Neural cell (in vitro differentiated cells): ENCODE measurements at regions not wholly inside any gene's neighbourhood (a gene's known extent, or its start where the extent isn't known, plus 50 kb on each side); places are given as distances from the start of the nearest gene placed in this dataset.

Experiments
- EP300 ChIP-seq: fragments of 450-650 bp; conservative IDR thresholded peaks from 2 replicates; pipeline ENCODE4 v1.6.1; 2014; ENCODE audit warnings: antibody characterized with exemption, mild to moderate bottlenecking, moderate library complexity; ENCODE audit not compliant: poor library complexity, severe bottlenecking
- EZH2 ChIP-seq: fragments of 200-600, 300-800 bp; shearing (Covaris generic), sonication (generic); IDR thresholded peaks from 2 replicates; pipeline ENCODE4 v1.6.1; 2014; ENCODE audit warnings: antibody characterized with exemption, low read length, borderline replicate concordance, mild to moderate bottlenecking; ENCODE audit not compliant: insufficient read depth, poor library complexity, severe bottlenecking
- RAD21 ChIP-seq: fragments of 450-650 bp; conservative IDR thresholded peaks from 2 replicates; pipeline ENCODE4 v1.6.1; 2014; ENCODE audit warnings: antibody characterized with exemption, mild to moderate bottlenecking, moderate library complexity
- SMC3 ChIP-seq: fragments of 450-650 bp; conservative IDR thresholded peaks from 2 replicates; pipeline ENCODE4 v1.6.1; 2014; ENCODE audit warnings: antibody characterized with exemption, mild to moderate bottlenecking, moderate library complexity; ENCODE audit not compliant: poor library complexity
- TAF1 ChIP-seq: IDR thresholded peaks from 2 replicates; pipeline ENCODE4 v1.6.1; 2012; ENCODE audit warnings: low read depth
- TF ChIP-seq, protein P1 (sequence below): fragments of 450-650 bp; IDR thresholded peaks from 2 replicates; pipeline ENCODE4 v1.5.1; 2014; ENCODE audit warnings: antibody characterized with exemption, mild to moderate bottlenecking, moderate library complexity; ENCODE audit not compliant: poor library complexity, severe bottlenecking
- TF ChIP-seq, protein P2 (sequence below): IDR thresholded peaks from 2 replicates; pipeline ENCODE4 v1.6.1; 2012; ENCODE audit warnings: borderline replicate concordance

DNA sequence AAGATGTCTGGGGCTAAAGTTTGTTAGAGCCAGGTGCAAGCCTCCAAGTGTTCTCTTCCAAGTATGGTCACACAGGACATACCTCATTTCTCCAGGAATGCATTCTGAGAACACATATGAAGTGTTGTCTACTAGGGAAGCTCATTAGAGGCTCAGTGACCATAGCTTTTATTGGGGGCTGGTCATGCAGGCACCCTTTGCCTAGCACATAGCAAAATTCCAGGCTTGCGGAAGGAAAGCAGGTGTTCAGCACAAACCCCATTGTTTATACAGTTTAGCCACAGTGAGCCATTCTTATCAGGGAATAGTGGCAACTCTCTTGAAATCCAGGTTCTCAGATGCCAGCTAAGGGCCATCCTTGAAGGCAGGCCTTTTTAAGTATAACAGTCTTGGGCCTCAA, 112.1 kb upstream of the XIST start:
- TF ChIP-seq, protein P1, sequence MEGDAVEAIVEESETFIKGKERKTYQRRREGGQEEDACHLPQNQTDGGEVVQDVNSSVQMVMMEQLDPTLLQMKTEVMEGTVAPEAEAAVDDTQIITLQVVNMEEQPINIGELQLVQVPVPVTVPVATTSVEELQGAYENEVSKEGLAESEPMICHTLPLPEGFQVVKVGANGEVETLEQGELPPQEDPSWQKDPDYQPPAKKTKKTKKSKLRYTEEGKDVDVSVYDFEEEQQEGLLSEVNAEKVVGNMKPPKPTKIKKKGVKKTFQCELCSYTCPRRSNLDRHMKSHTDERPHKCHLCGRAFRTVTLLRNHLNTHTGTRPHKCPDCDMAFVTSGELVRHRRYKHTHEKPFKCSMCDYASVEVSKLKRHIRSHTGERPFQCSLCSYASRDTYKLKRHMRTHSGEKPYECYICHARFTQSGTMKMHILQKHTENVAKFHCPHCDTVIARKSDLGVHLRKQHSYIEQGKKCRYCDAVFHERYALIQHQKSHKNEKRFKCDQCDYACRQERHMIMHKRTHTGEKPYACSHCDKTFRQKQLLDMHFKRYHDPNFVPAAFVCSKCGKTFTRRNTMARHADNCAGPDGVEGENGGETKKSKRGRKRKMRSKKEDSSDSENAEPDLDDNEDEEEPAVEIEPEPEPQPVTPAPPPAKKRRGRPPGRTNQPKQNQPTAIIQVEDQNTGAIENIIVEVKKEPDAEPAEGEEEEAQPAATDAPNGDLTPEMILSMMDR, result no peak
- TF ChIP-seq SMC3, result no peak
- TF ChIP-seq, protein P2, sequence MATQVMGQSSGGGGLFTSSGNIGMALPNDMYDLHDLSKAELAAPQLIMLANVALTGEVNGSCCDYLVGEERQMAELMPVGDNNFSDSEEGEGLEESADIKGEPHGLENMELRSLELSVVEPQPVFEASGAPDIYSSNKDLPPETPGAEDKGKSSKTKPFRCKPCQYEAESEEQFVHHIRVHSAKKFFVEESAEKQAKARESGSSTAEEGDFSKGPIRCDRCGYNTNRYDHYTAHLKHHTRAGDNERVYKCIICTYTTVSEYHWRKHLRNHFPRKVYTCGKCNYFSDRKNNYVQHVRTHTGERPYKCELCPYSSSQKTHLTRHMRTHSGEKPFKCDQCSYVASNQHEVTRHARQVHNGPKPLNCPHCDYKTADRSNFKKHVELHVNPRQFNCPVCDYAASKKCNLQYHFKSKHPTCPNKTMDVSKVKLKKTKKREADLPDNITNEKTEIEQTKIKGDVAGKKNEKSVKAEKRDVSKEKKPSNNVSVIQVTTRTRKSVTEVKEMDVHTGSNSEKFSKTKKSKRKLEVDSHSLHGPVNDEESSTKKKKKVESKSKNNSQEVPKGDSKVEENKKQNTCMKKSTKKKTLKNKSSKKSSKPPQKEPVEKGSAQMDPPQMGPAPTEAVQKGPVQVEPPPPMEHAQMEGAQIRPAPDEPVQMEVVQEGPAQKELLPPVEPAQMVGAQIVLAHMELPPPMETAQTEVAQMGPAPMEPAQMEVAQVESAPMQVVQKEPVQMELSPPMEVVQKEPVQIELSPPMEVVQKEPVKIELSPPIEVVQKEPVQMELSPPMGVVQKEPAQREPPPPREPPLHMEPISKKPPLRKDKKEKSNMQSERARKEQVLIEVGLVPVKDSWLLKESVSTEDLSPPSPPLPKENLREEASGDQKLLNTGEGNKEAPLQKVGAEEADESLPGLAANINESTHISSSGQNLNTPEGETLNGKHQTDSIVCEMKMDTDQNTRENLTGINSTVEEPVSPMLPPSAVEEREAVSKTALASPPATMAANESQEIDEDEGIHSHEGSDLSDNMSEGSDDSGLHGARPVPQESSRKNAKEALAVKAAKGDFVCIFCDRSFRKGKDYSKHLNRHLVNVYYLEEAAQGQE, result no peak
- TF ChIP-seq TAF1, result no peak
- no peak for TF ChIP-seq EZH2
- TF ChIP-seq RAD21, result no peak
- no peak for TF ChIP-seq EP300
